ENCODE measurements at regions not wholly inside any gene's neighbourhood (a gene's known extent, or its start where the extent isn't known, plus 50 kb on each side); places are given as distances from the start of the nearest gene placed in this dataset.

GRCh38 chr14:101233808-101234207 is 327.5 kb upstream of the DIO3 start:
- Histone ChIP-seq H3K79me2 (ENCODE audit: insufficient read depth, low read depth) (no peaks in the 10 kb centered on the region), H3K9ac (no peak overlapping the region), H3K27ac (no peak overlapping the region), H4K20me1 (ENCODE audit: insufficient read depth) (no peaks in the 10 kb centered on the region), H3K4me1 (ENCODE audit: low read depth, poor library complexity, severe bottlenecking) (no peaks in the 10 kb centered on the region), H3K4me2 (no peak overlapping the region), H3K4me3 (IDR thresholded peaks at IDR 0.05; ENCODE audit: insufficient read depth, low read depth, low read length) (no peak overlapping the region), H3K36me3 (ENCODE audit: insufficient read depth) (no peaks in the 10 kb centered on the region), H2AFZ (ENCODE audit: low read depth) (no peak overlapping the region), H3K27me3 (ENCODE audit: insufficient read depth, low read depth) (peaks cover 14% of the 10 kb centered on the region)
- TF ChIP-seq CTCF (conservative IDR thresholded peaks at IDR 0.05; ENCODE audit: low read depth, low read length), result no peak

GRCh38 chr14:101234244-101234937 is 326.9 kb upstream of the DIO3 start:
- Histone ChIP-seq H3K4me1 (ENCODE audit: low read depth, poor library complexity, severe bottlenecking) (no peaks in the 10 kb centered on the region), H3K27ac (no peak overlapping the region), H2AFZ (ENCODE audit: low read depth) (no peak overlapping the region), H3K79me2 (ENCODE audit: insufficient read depth, low read depth) (no peaks in the 10 kb centered on the region), H4K20me1 (ENCODE audit: insufficient read depth) (no peaks in the 10 kb centered on the region), H3K4me3 (IDR thresholded peaks at IDR 0.05; ENCODE audit: insufficient read depth, low read depth, low read length) (no peak overlapping the region), H3K27me3 (ENCODE audit: insufficient read depth, low read depth) (peaks cover 20% of the 10 kb centered on the region), H3K4me2 (no peak overlapping the region), H3K9ac (no peak overlapping the region), H3K36me3 (ENCODE audit: insufficient read depth) (no peaks in the 10 kb centered on the region)
- TF ChIP-seq CTCF (conservative IDR thresholded peaks at IDR 0.05; ENCODE audit: low read depth, low read length), result no peak

GRCh38 chr14:101234999-101235334 is 326.3 kb upstream of the DIO3 start:
- no peaks in the 10 kb centered on the region for H3K4me1 ChIP-seq (ENCODE audit: low read depth, poor library complexity, severe bottlenecking)
- H2AFZ ChIP-seq (ENCODE audit: low read depth), result no peak overlapping the region
- TF ChIP-seq CTCF (conservative IDR thresholded peaks at IDR 0.05; ENCODE audit: low read depth, low read length), result no peak

GRCh38 chr14:101235335-101236103 is 325.8 kb upstream of the DIO3 start:
- Histone ChIP-seq H2AFZ (ENCODE audit: low read depth) (no peak overlapping the region), H3K27ac (no peak overlapping the region), H3K36me3 (ENCODE audit: insufficient read depth) (no peaks in the 10 kb centered on the region), H3K27me3 (ENCODE audit: insufficient read depth, low read depth) (peaks cover 24% of the 10 kb centered on the region), H3K4me1 (ENCODE audit: low read depth, poor library complexity, severe bottlenecking) (no peaks in the 10 kb centered on the region), H3K4me3 (IDR thresholded peaks at IDR 0.05; ENCODE audit: insufficient read depth, low read depth, low read length) (no peak overlapping the region), H3K9ac (no peak overlapping the region), H3K4me2 (no peak overlapping the region), H4K20me1 (ENCODE audit: insufficient read depth) (no peaks in the 10 kb centered on the region), H3K79me2 (ENCODE audit: insufficient read depth, low read depth) (no peaks in the 10 kb centered on the region)
- TF ChIP-seq CTCF (conservative IDR thresholded peaks at IDR 0.05; ENCODE audit: low read depth, low read length), result peak; percentile 41

More at GRCh38 chr14:101234999-101235334, 326.3 kb upstream of the DIO3 start:
- Histone ChIP-seq H3K36me3 (ENCODE audit: insufficient read depth) (no peaks in the 10 kb centered on the region), H4K20me1 (ENCODE audit: insufficient read depth) (no peaks in the 10 kb centered on the region), H3K9ac (no peak overlapping the region), H3K4me3 (IDR thresholded peaks at IDR 0.05; ENCODE audit: insufficient read depth, low read depth, low read length) (no peak overlapping the region), H3K27ac (no peak overlapping the region), H3K79me2 (ENCODE audit: insufficient read depth, low read depth) (no peaks in the 10 kb centered on the region), H3K27me3 (ENCODE audit: insufficient read depth, low read depth) (peaks cover 24% of the 10 kb centered on the region), H3K4me2 (no peak overlapping the region)
